GM12878 (cell line): ENCODE measurements at regions not wholly inside any gene's neighbourhood (a gene's known extent, or its start where the extent isn't known, plus 50 kb on each side); places are given as distances from the start of the nearest gene placed in this dataset.
"Not testable (repeated sequence)": the region's sequence is repeated elsewhere in the genome, so short reads cannot be mapped to it uniquely, and the experiment has no call there.

Experiments
- ATAC-seq: fragments of 200-7000 bp; cut with Tn5 transposase; 3 replicates; pipeline ENCODE4 v1.9.1; 2020; ENCODE audit warnings: mild to moderate bottlenecking, moderate library complexity
- BruUV-seq: library from RNA; stranded (reverse); fragments of 400-500 nt; replicated peaks from 2 replicates; lab custom pipeline; 2021; lab: Mats Ljungman, UMichigan
- CTCF ChIA-PET: fragments of 300-600 bp; sonication (Branson Sonifier 250); formaldehyde crosslinking; extraction: SDS; loops from one replicate; lab custom pipeline; 2021; ENCODE audit warnings: inconsistent platforms; lab: Yijun Ruan, JAX
- POLR2A ChIA-PET: fragments of 350-600 bp; formaldehyde crosslinking; extraction: SDS; loops from one replicate; lab custom pipeline; 2021; ENCODE audit warnings: inconsistent platforms; lab: Charles Lee
- RAD21 ChIA-PET: fragments of 300-600 bp; sonication (Branson Sonifier 250); formaldehyde crosslinking; loops from one replicate; lab custom pipeline; 2023; ENCODE audit warnings: antibody characterized with exemption; ENCODE audit not compliant: unreplicated experiment; lab: Charles Lee
- SMC1A ChIA-PET: fragments of 300-600 bp; sonication (Branson Sonifier 250); formaldehyde crosslinking; loops from one replicate; lab custom pipeline; 2023; ENCODE audit not compliant: unreplicated experiment, uncharacterized antibody; lab: Charles Lee
- DNase-seq: peaks from one replicate; pipeline ENCODE4 v3.0.0-alpha.2; 2011; ENCODE audit warnings: low read depth, low spot score
- FAIRE-seq: peaks from 3 replicates; lab custom pipeline; 2011; peaks lifted over from hg19 to GRCh38; lab: Jason Lieb, UNC
- H2AFZ ChIP-seq: 2 replicates; pipeline ENCODE4 v1.6.0; 2011; ENCODE audit warnings: low read depth, low read length, control low read depth; ENCODE audit not compliant: control insufficient read depth
- H3K27ac ChIP-seq: 2 replicates; pipeline ENCODE4 v1.5.1; 2011; ENCODE audit warnings: control low read depth; ENCODE audit not compliant: control insufficient read depth, insufficient read depth
- H3K27me3 ChIP-seq, 2 experiments: replicated peaks in 1 of 2; 2 replicates each; pipeline versions ENCODE4 v1.6.0 to v1.6.1; 2011; ENCODE audit warnings: low read length in 1 of 2; ENCODE audit not compliant: control insufficient read depth in 2 of 2, insufficient read depth in 2 of 2
- H3K36me3 ChIP-seq, 2 experiments: 2 replicates each; pipeline ENCODE4 v1.5.1; 2011; ENCODE audit warnings: low read length in 1 of 2; ENCODE audit not compliant: control insufficient read depth in 2 of 2, insufficient read depth in 2 of 2
- H3K4me1 ChIP-seq: 2 replicates; pipeline ENCODE4 v1.6.1; 2011; ENCODE audit warnings: mild to moderate bottlenecking, low read length, moderate library complexity, mixed read lengths; ENCODE audit not compliant: control insufficient read depth, insufficient read depth
- H3K4me2 ChIP-seq: 2 replicates; pipeline ENCODE4 v1.6.0; 2011; ENCODE audit warnings: control low read depth; ENCODE audit not compliant: control insufficient read depth, insufficient read depth
- H3K4me3 ChIP-seq: fragments of 200-600 bp; sonication (generic); 2 replicates; pipeline ENCODE4 v1.5.1; 2016
- H3K79me2 ChIP-seq: 2 replicates; pipeline ENCODE4 v1.6.0; 2011; ENCODE audit warnings: low read length; ENCODE audit not compliant: control insufficient read depth, insufficient read depth
- H3K9ac ChIP-seq: 2 replicates; pipeline ENCODE4 v1.8.0; 2011; ENCODE audit warnings: low read length, control low read depth, mixed read lengths; ENCODE audit not compliant: control insufficient read depth, insufficient read depth
- H3K9me3 ChIP-seq: replicated peaks from 3 replicates; pipeline ENCODE4 v1.5.1; 2011; ENCODE audit warnings: mild to moderate bottlenecking, low read length; ENCODE audit not compliant: control insufficient read depth, insufficient read depth
- H4K20me1 ChIP-seq: 2 replicates; pipeline ENCODE4 v1.6.0; 2011; ENCODE audit not compliant: control insufficient read depth, insufficient read depth
- CEBPB ChIP-seq, 2 experiments: fragments of 150-350 bp in 1 of 2; IDR thresholded peaks; 2 replicates each; pipeline ENCODE4 v1.6.1; 2012 to 2014; ENCODE audit warnings: low read depth in 2 of 2, low read length in 2 of 2, borderline replicate concordance in 1 of 2, inconsistent platforms in 1 of 2
- CHD4 ChIP-seq: fragments of 200-600 bp; sonication (generic); IDR thresholded peaks from 2 replicates; pipeline ENCODE4 v1.6.1; 2016; ENCODE audit warnings: mild to moderate bottlenecking
- EED ChIP-seq: sonication (generic); IDR thresholded peaks from 2 replicates; pipeline ENCODE4 v1.6.1; 2016; ENCODE audit warnings: antibody characterized with exemption, low read depth
- FOS ChIP-seq: IDR thresholded peaks from 3 replicates; pipeline ENCODE4 v1.6.1; 2011; ENCODE audit warnings: borderline replicate concordance; ENCODE audit not compliant: insufficient read length; ENCODE audit errors: extremely low read depth
- FOXM1 ChIP-seq: IDR thresholded peaks from 2 replicates; pipeline ENCODE4 v1.6.1; 2012; ENCODE audit warnings: low read depth, mild to moderate bottlenecking, inconsistent platforms, low read length, moderate library complexity
- GABPA ChIP-seq: IDR thresholded peaks from 2 replicates; pipeline ENCODE4 v1.6.1; 2014; ENCODE audit warnings: antibody characterized with exemption, low read depth, mild to moderate bottlenecking, inconsistent platforms
- NR2C2 ChIP-seq: IDR thresholded peaks from 2 replicates; pipeline ENCODE4 v1.6.1; 2011; ENCODE audit warnings: borderline replicate concordance, low read depth; ENCODE audit not compliant: control insufficient read depth, insufficient read length
- RELB ChIP-seq: fragments of 450-650 bp; IDR thresholded peaks from 2 replicates; pipeline ENCODE4 v1.6.1; 2017; ENCODE audit warnings: low read depth, mild to moderate bottlenecking, moderate library complexity
- STAT3 ChIP-seq: IDR thresholded peaks from 2 replicates; pipeline ENCODE4 v1.6.1; 2011; ENCODE audit warnings: low read depth, low read length, improper control_type of control experiment
- SUZ12 ChIP-seq: fragments of 200-600 bp; sonication (generic); IDR thresholded peaks from one replicate; pipeline ENCODE4 v1.6.1; 2018; ENCODE audit warnings: antibody characterized with exemption, mild to moderate bottlenecking; ENCODE audit not compliant: unreplicated experiment
- TCF12 ChIP-seq: IDR thresholded peaks from 2 replicates; pipeline ENCODE4 v1.6.1; 2011; ENCODE audit warnings: low read depth, mild to moderate bottlenecking, low read length
- WGBS: methylation state at CpG from one replicate; pipeline ENCODE4 v1.1.6; 2016; ENCODE audit warnings: low lambda C conversion rate; ENCODE audit not compliant: insufficient replicate concordance, insufficient coverage; ENCODE audit errors: missing lambda C conversion rate; 5-methylcytosine and 5-hydroxymethylcytosine counted together
- in situ Hi-C: fragments of 300-500 bp; cut with MboI; formaldehyde crosslinking; loops from 9 replicates; pipeline ENCODE4 v1.14.3; 2018; ENCODE audit warnings: mixed read lengths
- intact Hi-C: fragments of 100-400 bp; cut with micrococcal nuclease; formaldehyde crosslinking; loops from one replicate; pipeline ENCODE4 v1.14.2; 2022; ENCODE audit not compliant: unreplicated experiment

DNA sequence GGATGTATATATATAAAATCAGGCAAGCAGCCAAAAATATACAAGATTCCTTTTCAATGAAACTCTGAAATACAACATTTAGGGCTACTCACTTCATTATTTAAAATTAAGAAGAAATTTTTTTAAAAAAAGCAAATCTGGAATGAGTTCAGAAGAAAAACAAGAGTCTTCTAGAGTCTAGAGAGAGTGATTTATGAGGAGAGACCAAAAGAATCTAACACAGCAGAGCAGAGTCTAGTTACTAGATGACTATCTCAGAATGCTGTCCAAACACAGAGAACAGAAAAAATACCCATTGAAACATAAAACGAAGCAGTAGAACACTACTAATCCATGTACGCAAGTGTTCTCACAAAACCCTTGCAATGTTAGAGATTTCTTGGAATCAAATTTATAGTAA lies 275.2 kb upstream of the CBLB start:
- no peaks in the 10 kb centered on the region for H4K20me1 ChIP-seq
- H3K27me3 ChIP-seq = no peaks in the 10 kb centered on the region
- H3K4me2 ChIP-seq = no peak overlapping the region
- POLR2A ChIA-PET = no interaction called here
- FAIRE-seq = no peak
- no peak for TF ChIP-seq STAT3
- TF ChIP-seq RELB = no peak
- no peak for TF ChIP-seq FOXM1
- no peak for TF ChIP-seq SUZ12
- no peak for TF ChIP-seq TCF12
- TF ChIP-seq EED = no peak
- TF ChIP-seq FOS = no peak
- no peak for TF ChIP-seq GABPA
- no peak for TF ChIP-seq NR2C2
- TF ChIP-seq CHD4 = no peak
- TF ChIP-seq CEBPB (IDR thresholded peaks at IDR 0.05; ENCODE audit: borderline replicate concordance in 1 of 2, low read depth in 2 of 2, low read length in 2 of 2) = no peak
- TF ChIP-seq, all 136 proteins: peak for 0
- no peak overlapping the region for H3K9ac ChIP-seq
- no peaks in the 10 kb centered on the region; the same call in 1 of the 3 replicates for H3K9me3 ChIP-seq
- H3K36me3 ChIP-seq = no peaks in the 10 kb centered on the region
- H3K79me2 ChIP-seq = no peaks in the 10 kb centered on the region
- H3K4me3 ChIP-seq = no peak overlapping the region
- ATAC-seq (no peak), DNase-seq (no peak)
- BruUV-seq = no TSS peak
- H3K4me1 ChIP-seq = no peaks in the 10 kb centered on the region
- in situ Hi-C loops (no loop called here), intact Hi-C loops (no loop called here)
- ChIA-PET CTCF (no interaction called here), SMC1A (no interaction called here), RAD21 (no interaction called here)
- WGBS = 98% methylated on average over 2 of the region's 2 CpGs
- H2AFZ ChIP-seq = no peak overlapping the region
- H3K27ac ChIP-seq = no peak overlapping the region

GRCh38 chr3:106148440-106149082 lies 279.7 kb upstream of the CBLB start:
- BruUV-seq, DNase-seq, H3K9ac ChIP-seq, H3K79me2 ChIP-seq, POLR2A ChIA-PET, H3K4me1 ChIP-seq, in situ Hi-C loops, FAIRE-seq, H3K9me3 ChIP-seq, H3K27me3 ChIP-seq, H3K36me3 ChIP-seq, H2AFZ ChIP-seq, H3K27ac ChIP-seq, CTCF ChIA-PET, H4K20me1 ChIP-seq, H3K4me3 ChIP-seq, H3K4me2 ChIP-seq, RAD21 ChIA-PET, intact Hi-C loops, ATAC-seq: not testable (repeated sequence)
- SMC1A ChIA-PET = interaction anchor here (1.5 to 3.5 kb wide), 2 partner anchors 10 to 11 kb away, joined by 5 to 8 read pairs; no protein-coding TSS in a partner anchor
- whole genome bisulfite sequencing = 95% methylated on average over 28 of the region's 28 CpGs
